GM11168 (cell line): ENCODE measurements at regions not wholly inside any gene's neighbourhood (a gene's known extent, or its start where the extent isn't known, plus 50 kb on each side); places are given as distances from the start of the nearest gene placed in this dataset.

ENCODE experiments used
- in situ Hi-C: fragments of 300-500 bp; cut with MboI; formaldehyde crosslinking; loops from one replicate; pipeline ENCODE4 v1.12.0; 2022; ENCODE audit warnings: low sequenced_read_pairs; ENCODE audit not compliant: unreplicated experiment

GRCh38 chr18:54023471-54023870, 201.0 kb downstream of the MBD2 start:
- in situ Hi-C loops = no loop called here

GRCh38 chr18:54020966-54021365, 203.5 kb downstream of the MBD2 start:
- in situ Hi-C loops = no loop called here

GRCh38 chr18:54020156-54020745, 204.2 kb downstream of the MBD2 start:
- in situ Hi-C loops = no loop called here

- in situ Hi-C loops = no loop called here
Measured at GRCh38 chr18:54019641-54020040, 204.8 kb downstream of the MBD2 start.

- in situ Hi-C loops = no loop called here
Measured at GRCh38 chr18:54013452-54013851, 211.0 kb downstream of the MBD2 start.

- in situ Hi-C loops = no loop called here
Measured at GRCh38 chr18:54004828-54005227, 219.6 kb downstream of the MBD2 start.

GRCh38 chr18:54003195-54003594, 221.3 kb downstream of the MBD2 start:
- in situ Hi-C loops = no loop called here

- in situ Hi-C loops = no loop called here
Measured at GRCh38 chr18:53997064-53997463, 227.4 kb downstream of the MBD2 start.

- in situ Hi-C loops = no loop called here
Measured at GRCh38 chr18:53994016-53994415, 230.5 kb downstream of the MBD2 start.

- in situ Hi-C loops = no loop called here
Measured at GRCh38 chr18:53991805-53992204, 232.7 kb downstream of the MBD2 start.

- in situ Hi-C loops = no loop called here
Measured at GRCh38 chr18:53991202-53991601, 233.3 kb downstream of the MBD2 start.

- in situ Hi-C loops = no loop called here
Measured at GRCh38 chr18:53990485-53990884, 234.0 kb downstream of the MBD2 start.

- in situ Hi-C loops = no loop called here
Measured at GRCh38 chr18:53984021-53984420, 240.4 kb downstream of the MBD2 start.

GRCh38 chr18:53971331-53971730, 253.1 kb downstream of the MBD2 start:
- in situ Hi-C loops = no loop called here

- in situ Hi-C loops = no loop called here
Measured at GRCh38 chr18:53952700-53953099, 271.8 kb downstream of the MBD2 start.

- in situ Hi-C loops = no loop called here
Measured at GRCh38 chr18:53950545-53950944, 273.9 kb downstream of the MBD2 start.

GRCh38 chr18:53948991-53949390, 275.5 kb downstream of the MBD2 start:
- in situ Hi-C loops = no loop called here

GRCh38 chr18:53947092-53947640, 277.3 kb downstream of the MBD2 start:
- in situ Hi-C loops = no loop called here

- in situ Hi-C loops = no loop called here
Measured at GRCh38 chr18:53946594-53946993, 277.9 kb downstream of the MBD2 start.

GRCh38 chr18:53944721-53945120, 279.7 kb downstream of the MBD2 start:
- in situ Hi-C loops = no loop called here

- in situ Hi-C loops = no loop called here
Measured at GRCh38 chr18:53943326-53943860, 281.1 kb downstream of the MBD2 start.
